GM10248 (cell line): ENCODE measurements at regions not wholly inside any gene's neighbourhood (a gene's known extent, or its start where the extent isn't known, plus 50 kb on each side); places are given as distances from the start of the nearest gene placed in this dataset.
"Not testable (repeated sequence)": the region's sequence is repeated elsewhere in the genome, so short reads cannot be mapped to it uniquely, and the experiment has no call there.

Source experiments
- CTCF ChIA-PET: fragments of 300-600 bp; sonication (Branson Sonifier 250); formaldehyde crosslinking; extraction: SDS; loops from one replicate; lab custom pipeline; 2021; ENCODE audit warnings: antibody characterized with exemption; lab: Yijun Ruan, JAX
- POLR2A ChIA-PET: fragments of 350-650 bp; sonication (Branson Sonifier 250); formaldehyde crosslinking; extraction: SDS; loops from one replicate; lab custom pipeline; 2020; ENCODE audit warnings: antibody characterized with exemption; lab: Yijun Ruan, JAX
- DNase-seq: peaks from one replicate; pipeline ENCODE4 v3.0.0; 2012; ENCODE audit errors: extremely low spot score
- TF ChIP-seq, protein P1 (sequence below): IDR thresholded peaks from 2 replicates; pipeline ENCODE4 v1.5.1; 2012; ENCODE audit warnings: mild to moderate bottlenecking, low read depth; ENCODE audit errors: extremely low read depth, missing control alignments, control extremely low read depth

DNA sequence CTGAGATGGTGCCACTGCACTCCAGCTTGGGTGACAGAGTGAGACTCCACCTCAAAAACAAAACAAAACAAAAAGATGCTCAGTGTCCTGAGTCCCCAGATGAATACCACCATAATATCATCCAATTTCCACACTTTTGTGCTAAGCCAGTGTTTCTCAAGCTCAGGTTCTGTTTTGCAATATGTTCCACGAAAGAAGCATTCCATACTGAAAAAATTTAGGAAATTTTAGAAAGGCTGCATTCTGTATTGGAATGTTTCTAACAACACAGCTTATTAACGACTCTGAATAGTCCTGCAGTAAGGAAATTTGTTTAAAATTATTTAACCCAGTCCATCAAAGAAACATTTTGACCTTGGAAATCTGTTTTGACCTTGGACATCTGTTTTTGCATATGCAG is 142.4 kb downstream of the EPC1 start:
- CTCF ChIA-PET = interaction anchor here (0.7 to 1.8 kb wide), 4 partner anchors 12 to 142 kb away, joined by 3 to 8 read pairs (median 4); no protein-coding TSS in a partner anchor

DNA sequence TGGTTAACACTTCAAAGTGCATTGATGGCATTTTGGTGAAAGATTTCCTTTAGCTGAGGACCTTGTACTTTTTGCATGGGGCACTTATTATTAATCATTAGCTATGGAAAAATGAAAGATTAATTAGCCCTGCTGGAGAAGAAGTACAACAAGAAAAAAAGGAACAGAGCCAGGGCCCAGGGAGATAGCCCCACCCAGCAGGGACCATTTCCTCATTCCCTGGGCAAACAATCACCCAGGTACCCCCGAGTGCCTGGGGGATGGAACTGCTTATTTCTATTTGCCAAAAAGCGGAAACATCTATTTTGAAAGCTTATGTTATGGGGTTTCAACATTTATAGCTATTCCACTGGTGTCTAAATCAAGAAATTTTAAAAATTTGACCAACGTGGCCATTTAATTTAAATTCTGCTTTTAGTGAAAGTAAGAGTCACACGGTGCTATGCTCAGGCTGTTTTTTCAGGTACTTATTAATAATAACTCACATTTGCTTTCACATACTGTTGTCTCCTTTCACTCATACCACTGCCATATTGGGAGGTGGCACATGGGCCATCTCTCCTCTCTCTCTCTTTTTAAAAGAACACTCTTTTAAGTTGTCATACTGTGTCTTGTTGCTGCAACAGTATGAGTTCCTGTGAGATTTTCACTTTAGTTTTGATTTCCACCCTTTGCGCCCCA is 143.6 kb upstream of the KIF5B start:
- no peak for DNase-seq
- CTCF ChIA-PET = interaction anchor here (0.9 to 2.0 kb wide), 7 partner anchors 9 to 42 kb away, joined by 3 to 7 read pairs (median 5); no protein-coding TSS in a partner anchor
- POLR2A ChIA-PET = no interaction called here
- TF ChIP-seq, protein P1, sequence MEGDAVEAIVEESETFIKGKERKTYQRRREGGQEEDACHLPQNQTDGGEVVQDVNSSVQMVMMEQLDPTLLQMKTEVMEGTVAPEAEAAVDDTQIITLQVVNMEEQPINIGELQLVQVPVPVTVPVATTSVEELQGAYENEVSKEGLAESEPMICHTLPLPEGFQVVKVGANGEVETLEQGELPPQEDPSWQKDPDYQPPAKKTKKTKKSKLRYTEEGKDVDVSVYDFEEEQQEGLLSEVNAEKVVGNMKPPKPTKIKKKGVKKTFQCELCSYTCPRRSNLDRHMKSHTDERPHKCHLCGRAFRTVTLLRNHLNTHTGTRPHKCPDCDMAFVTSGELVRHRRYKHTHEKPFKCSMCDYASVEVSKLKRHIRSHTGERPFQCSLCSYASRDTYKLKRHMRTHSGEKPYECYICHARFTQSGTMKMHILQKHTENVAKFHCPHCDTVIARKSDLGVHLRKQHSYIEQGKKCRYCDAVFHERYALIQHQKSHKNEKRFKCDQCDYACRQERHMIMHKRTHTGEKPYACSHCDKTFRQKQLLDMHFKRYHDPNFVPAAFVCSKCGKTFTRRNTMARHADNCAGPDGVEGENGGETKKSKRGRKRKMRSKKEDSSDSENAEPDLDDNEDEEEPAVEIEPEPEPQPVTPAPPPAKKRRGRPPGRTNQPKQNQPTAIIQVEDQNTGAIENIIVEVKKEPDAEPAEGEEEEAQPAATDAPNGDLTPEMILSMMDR = no peak

More for the DNA sequence above, 142.4 kb downstream of the EPC1 start:
- POLR2A ChIA-PET = no interaction called here
- DNase-seq = no peak
- TF ChIP-seq, protein P1 = no peak

DNA sequence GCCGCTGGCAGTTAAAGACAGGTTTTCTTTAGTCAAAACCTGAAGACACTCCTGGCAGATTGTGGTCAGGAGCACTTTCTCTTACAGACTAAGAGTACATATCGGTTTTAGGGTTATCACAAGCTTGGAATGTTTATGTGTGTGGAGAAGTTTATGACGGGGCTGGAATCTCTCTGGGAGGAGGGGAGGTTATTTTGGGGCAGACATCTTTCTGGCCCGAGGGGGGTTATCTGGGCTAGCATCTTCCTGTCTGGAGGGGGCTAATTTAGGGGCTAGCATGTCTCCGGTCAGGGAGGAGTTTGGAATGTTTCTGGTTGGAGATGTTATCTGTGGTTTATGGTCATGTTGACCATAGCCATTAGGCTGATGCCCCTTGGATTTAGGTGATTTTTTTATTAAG is 141.2 kb upstream of the KIF5B start:
- ChIA-PET CTCF (interaction anchor here (1.0 kb wide), 1 partner anchor 27 kb away, joined by 3 read pairs; no protein-coding TSS in a partner anchor), POLR2A (no interaction called here)
- DNase-seq = no peak
- TF ChIP-seq, protein P1 = no peak

DNA sequence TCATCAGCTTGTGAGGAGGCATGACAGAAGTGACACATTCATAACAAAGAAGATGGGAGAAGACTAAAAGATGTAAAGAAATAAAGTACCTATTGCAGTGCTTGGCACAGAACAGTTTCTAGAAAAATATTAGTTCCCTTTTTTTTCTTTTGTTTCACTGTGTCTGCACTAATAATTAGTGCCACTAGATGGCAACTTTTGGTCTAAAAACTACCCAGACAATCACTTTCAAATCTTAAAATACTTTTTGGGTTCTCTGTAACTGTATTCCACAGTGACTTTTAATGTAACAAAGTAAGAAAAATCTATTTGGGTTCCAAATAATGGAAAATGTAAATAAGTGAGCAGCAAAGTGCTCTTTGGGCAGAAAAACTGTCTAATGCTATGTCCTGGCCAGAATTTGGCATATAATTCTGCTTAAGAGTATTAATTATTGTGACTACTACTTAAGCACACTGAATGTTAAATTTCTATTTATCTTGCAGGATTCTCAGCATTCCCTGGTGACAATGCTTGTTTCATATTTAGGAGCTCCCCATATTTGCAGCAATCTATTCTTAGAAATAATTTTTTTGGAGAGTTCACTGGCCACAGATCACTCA is 134.8 kb upstream of the KIF5B start:
- TF ChIP-seq, protein P1 = peak; percentile 67
- CTCF ChIA-PET = interaction anchor here (0.6 to 7.3 kb wide), 27 partner anchors 8 to 367 kb away, joined by 3 to 54 read pairs (median 4); no protein-coding TSS in a partner anchor
- DNase-seq = peak; percentile 57
- POLR2A ChIA-PET = no interaction called here

DNA sequence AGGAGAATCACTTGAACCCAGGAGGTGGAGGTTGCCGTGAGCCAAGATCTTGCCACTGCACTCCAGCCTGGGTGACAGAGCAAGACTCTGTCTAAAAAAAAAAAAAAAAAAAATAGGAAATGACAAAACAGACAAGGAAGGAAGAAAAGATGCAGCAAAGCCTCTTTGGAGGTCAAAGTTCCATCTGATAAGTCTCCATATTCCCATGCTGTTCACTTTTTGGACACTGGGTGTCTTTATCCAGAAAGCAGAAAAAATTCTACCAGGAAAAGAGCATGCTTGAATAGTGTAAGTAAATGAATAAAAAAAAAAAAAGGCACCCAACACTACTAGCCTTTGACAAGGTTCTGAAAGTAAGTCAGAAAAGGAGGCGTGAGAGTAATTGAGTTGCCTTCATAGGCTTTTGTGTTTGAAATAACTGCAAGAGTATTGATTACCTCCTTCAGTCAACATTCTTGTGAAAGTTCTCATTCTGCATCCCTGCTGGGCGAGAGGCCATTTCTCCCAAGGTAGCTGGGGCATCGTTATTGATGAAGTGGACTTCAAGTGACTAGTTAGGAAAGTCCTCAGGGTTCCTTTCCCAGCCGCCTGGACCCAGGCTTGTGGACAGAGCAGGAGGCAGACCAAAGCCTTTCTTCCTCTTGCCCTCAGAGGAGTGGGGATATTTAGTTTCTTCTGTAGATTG is 133.3 kb upstream of the KIF5B start:
- ChIA-PET CTCF (interaction anchor here (1.1 to 7.3 kb wide), 11 partner anchors 12 to 179 kb away, joined by 3 to 54 read pairs (median 4); no protein-coding TSS in a partner anchor), POLR2A (no interaction called here)
- no peak for DNase-seq

DNA sequence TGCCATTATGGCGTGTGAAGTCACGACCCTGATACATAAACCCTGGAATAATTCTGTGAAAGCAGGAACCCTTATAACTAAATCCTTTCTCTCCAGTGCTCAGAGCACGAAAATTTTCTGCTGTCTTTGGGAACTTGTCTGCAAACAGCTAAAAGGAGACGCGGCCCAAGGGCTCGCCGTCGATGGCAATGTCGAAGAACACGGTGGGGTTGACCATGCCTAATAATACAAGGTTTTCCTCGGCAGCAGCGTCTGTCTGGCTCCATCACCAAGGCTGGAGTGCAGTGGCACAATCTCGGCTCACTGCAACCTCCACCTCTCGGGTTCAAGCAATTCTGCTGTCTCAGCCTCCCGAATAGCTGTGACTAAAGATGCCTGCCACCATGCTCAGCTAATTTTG is 132.4 kb upstream of the KIF5B start:
- DNase-seq, POLR2A ChIA-PET: not testable (repeated sequence)
- CTCF ChIA-PET = interaction anchor here (7.3 kb wide), 1 partner anchor 180 kb away, joined by 54 read pairs; no protein-coding TSS in a partner anchor

More for the DNA sequence above, 133.3 kb upstream of the KIF5B start:
- TF ChIP-seq, protein P1 = no peak
